ENCODE measurements at regions not wholly inside any gene's neighbourhood (a gene's known extent, or its start where the extent isn't known, plus 50 kb on each side); places are given as distances from the start of the nearest gene placed in this dataset.

- no peak for TF ChIP-seq CTCF (IDR thresholded peaks at IDR 0.05; ENCODE audit: low read depth, low read length)
- no peak for TF ChIP-seq POLR2A (IDR thresholded peaks at IDR 0.05; ENCODE audit: extremely low read depth, insufficient read length)
Measured at GRCh38 chr13:81771951-81772350, 1431.0 kb upstream of the SPRY2 start.
